Right lobe of liver (tissue), 4 donors: ENCODE measurements at regions not wholly inside any gene's neighbourhood (a gene's known extent, or its start where the extent isn't known, plus 50 kb on each side); places are given as distances from the start of the nearest gene placed in this dataset.

ENCODE experiments used
- POLR2A ChIP-seq: fragments of 450-650 bp; IDR thresholded peaks from one replicate; pipeline ENCODE4 v1.6.1; 2017; ENCODE audit warnings: antibody characterized with exemption, mild to moderate bottlenecking
- TF ChIP-seq, protein P1 (sequence below), 4 donors: fragments of 200-600 bp in 3 of 4; fragments of 450-650 bp in 1 of 4; IDR thresholded peaks; one replicate each; pipeline versions ENCODE4 v1.5.1 to v1.8.0; 2016 to 2022; ENCODE audit warnings: antibody characterized with exemption in 4 of 4, mild to moderate bottlenecking in 2 of 4
- donor health status: DM: no; HTN: no; CAD: no.
- donor health status: DM: no; HTN: no; CAD: no.
- donor health status: DM: no; HTN: yes; CAD: no.

DNA sequence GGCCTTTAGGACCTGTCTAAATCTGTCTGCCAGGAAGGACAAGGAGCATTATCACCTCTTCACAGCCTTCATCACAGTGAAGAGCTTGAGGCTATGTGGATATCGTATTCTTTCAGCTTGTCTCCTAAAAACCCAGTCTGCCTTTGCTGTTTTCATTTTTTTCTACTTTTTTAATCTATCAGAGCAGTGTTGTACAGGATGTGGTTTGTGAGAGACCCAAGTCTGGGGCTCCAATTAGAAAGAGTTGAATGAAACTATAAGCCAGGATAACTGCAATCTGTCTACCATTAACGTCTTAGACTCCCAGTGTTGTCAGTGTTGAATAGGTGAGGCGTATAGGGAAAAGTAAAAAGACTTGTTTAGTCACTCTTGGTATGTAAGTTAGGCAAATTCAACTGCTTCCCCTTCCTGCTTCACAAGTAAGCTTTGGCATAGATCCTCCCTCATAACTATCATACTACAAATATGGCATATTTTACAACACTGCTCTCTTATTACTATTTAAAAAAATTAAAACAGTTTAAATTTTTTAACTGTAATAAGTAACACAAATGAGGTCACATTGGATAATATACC is 1225.8 kb upstream of the PRMT6 start:
- TF ChIP-seq, protein P1, sequence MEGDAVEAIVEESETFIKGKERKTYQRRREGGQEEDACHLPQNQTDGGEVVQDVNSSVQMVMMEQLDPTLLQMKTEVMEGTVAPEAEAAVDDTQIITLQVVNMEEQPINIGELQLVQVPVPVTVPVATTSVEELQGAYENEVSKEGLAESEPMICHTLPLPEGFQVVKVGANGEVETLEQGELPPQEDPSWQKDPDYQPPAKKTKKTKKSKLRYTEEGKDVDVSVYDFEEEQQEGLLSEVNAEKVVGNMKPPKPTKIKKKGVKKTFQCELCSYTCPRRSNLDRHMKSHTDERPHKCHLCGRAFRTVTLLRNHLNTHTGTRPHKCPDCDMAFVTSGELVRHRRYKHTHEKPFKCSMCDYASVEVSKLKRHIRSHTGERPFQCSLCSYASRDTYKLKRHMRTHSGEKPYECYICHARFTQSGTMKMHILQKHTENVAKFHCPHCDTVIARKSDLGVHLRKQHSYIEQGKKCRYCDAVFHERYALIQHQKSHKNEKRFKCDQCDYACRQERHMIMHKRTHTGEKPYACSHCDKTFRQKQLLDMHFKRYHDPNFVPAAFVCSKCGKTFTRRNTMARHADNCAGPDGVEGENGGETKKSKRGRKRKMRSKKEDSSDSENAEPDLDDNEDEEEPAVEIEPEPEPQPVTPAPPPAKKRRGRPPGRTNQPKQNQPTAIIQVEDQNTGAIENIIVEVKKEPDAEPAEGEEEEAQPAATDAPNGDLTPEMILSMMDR (IDR thresholded peaks at IDR 0.05), result no peak
- no peak for TF ChIP-seq POLR2A
